Kasumi-1 (cell line): ENCODE measurements at regions not wholly inside any gene's neighbourhood (a gene's known extent, or its start where the extent isn't known, plus 50 kb on each side); places are given as distances from the start of the nearest gene placed in this dataset.
"Not testable (repeated sequence)": the region's sequence is repeated elsewhere in the genome, so short reads cannot be mapped to it uniquely, and the experiment has no call there.

ENCODE experiments used
- DNase-seq, 2 experiments: peaks; one replicate each; lab custom pipeline; 2025; lab: John Stamatoyannopoulos, UW

GRCh38 chr12:112711507-112711906 is 80.0 kb upstream of the RPH3A start:
- DNase-seq = no peak

- not testable (repeated sequence) for DNase-seq
Observed at GRCh38 chr12:112712751-112713150, 78.8 kb upstream of the RPH3A start.

- no peak for DNase-seq
Observed at GRCh38 chr12:112713471-112713870, 78.1 kb upstream of the RPH3A start.

DNA sequence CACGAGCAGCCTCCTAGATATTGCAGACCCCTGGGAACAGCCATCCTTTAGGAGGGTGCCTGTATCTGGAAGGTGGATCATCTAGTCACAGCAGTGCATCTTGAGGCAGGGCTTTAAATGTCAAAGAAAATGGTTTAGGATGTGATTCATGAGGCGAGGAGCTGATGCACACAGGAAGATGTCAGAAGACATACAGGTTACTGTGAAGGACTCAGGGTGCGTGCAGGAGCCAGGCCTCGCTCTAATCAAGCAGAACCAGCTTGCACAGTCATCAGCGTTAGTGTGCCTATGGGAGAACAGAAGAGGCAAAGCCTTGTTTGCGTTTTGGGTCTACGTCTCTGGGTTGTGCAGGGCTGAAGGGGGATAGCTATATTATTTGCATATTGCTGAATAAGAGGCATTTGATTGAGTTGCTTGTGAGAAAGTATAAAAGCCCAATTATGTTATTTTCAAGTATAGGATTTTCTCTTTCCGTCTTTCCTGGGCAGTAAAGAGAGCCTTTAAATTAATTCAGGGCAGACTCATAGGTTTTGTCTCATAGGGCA is 77.3 kb upstream of the RPH3A start:
- DNase-seq = no peak

DNA sequence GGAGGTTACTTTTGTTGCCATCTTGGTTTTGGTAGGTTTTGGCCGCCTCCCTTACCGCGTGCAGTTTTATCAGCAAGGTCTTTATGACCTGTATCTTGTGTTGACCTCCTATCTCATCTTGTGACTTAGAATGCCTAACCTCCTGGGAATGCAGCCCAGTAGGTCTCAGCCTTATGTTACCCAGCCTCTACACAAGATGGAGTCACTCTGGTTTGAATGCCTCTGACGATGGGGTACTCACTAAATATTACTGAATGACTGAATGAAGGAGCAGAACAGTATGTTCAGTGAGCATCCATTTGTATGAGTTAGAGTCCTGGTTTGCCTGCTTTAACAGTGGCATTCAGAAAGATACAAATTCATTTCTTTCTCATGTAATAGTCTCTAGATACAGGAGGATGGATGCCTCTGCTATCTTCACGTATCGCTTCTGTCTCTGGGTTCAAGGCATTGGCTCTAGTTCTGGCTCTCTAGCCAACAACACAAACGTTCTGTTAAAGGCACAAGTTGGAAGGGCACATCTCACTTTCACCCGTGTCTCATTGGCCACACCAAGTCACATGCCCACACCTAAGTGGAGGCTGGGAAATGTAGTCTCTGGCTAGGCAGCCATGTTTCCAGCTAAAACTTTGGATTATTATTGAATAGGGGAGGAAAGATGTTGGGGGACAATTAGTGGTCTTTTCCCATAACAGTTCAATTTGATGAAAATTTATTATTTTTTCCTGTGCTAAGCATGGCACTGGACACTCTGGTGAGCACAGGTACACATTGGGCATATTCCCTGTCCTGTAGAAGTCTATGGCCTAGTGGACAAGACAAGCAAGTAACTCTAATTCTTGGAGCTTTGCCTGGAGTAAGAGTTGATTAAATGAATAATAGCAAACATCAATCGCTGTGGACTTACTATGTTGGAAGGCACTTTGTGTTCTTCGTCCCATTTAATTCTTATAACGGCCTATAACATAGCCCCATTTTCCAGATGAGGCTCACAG is 75.2 kb upstream of the RPH3A start:
- DNase-seq = peak; percentile 17 to 27

- no peak for DNase-seq
Observed at GRCh38 chr12:112728864-112729263, 62.7 kb upstream of the RPH3A start.

- no peak for DNase-seq
Observed at GRCh38 chr12:112734859-112735695, 56.5 kb upstream of the RPH3A start.

- DNase-seq = no peak
Observed at GRCh38 chr12:112738531-112738930, 53.0 kb upstream of the RPH3A start.

- no peak for DNase-seq
Observed at GRCh38 chr12:112740387-112740934, 51.1 kb upstream of the RPH3A start.

- DNase-seq = no peak
Observed at GRCh38 chr12:112741106-112741505, 50.4 kb upstream of the RPH3A start.
